Right lobe of liver (tissue), 4 donors: ENCODE measurements at regions not wholly inside any gene's neighbourhood (a gene's known extent, or its start where the extent isn't known, plus 50 kb on each side); places are given as distances from the start of the nearest gene placed in this dataset.

Experiments
- CTCF ChIP-seq, 4 donors: fragments of 200-600 bp in 3 of 4; fragments of 450-650 bp in 1 of 4; IDR thresholded peaks; one replicate each; pipeline versions ENCODE4 v1.5.1 to v1.8.0; 2016 to 2022; ENCODE audit warnings: antibody characterized with exemption in 4 of 4, mild to moderate bottlenecking in 2 of 4
- POLR2A ChIP-seq: fragments of 450-650 bp; IDR thresholded peaks from one replicate; pipeline ENCODE4 v1.6.1; 2017; ENCODE audit warnings: antibody characterized with exemption, mild to moderate bottlenecking
- donor health status: DM: no; HTN: no; CAD: no.
- donor health status: DM: no; HTN: no; CAD: no.
- donor health status: DM: no; HTN: yes; CAD: no.

DNA sequence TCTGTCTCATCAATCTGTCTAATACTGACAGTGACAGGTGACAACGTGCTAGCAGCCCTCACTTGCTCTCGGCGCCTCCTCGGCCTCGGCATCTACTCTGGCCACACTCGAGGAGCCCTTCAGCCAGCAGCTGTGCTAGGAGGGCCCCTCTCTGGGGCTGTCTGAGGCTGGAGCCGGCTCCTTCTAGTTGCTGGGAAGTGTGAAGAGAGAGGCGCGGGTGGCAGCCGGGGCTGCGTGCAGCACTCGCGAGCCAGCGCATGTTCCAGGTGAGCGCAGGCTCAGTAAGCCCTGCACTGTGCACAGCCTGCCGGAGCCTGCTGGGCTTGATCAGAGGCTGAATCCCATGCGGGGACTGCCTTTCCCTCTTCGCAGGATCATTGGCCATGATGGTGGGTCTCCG is 330.7 kb downstream of the CDH10 start:
- TF ChIP-seq POLR2A (no peak), CTCF (IDR thresholded peaks at IDR 0.05) (no peak)
